ENCODE measurements at regions not wholly inside any gene's neighbourhood (a gene's known extent, or its start where the extent isn't known, plus 50 kb on each side); places are given as distances from the start of the nearest gene placed in this dataset.
"Not testable (repeated sequence)": the region's sequence is repeated elsewhere in the genome, so short reads cannot be mapped to it uniquely, and the experiment has no call there.

GRCh38 chr9:19643875-19644274 lies 145.0 kb downstream of the SLC24A2 start:
- Histone ChIP-seq H3K4me3 (no peak overlapping the region), H3K9ac (no peak overlapping the region), H3K36me3 (no peaks in the 10 kb centered on the region), H3K27ac (no peak overlapping the region), H4K20me1 (no peaks in the 10 kb centered on the region), H3K9me3 (replicated peaks in 1 of 11) (no peaks in the 10 kb centered on the region), H3K4me2 (no peak overlapping the region), H3K27me3 (no peaks in the 10 kb centered on the region), H3K4me1 (peaks cover 0 to 17% (median 11%) of the 10 kb centered on the region in 10 experiments; a peak in 12 of 20 replicates)
- TF ChIP-seq Cebpa-rat (IDR thresholded peaks at IDR 0.05), result no peak

GRCh38 chr9:19642256-19642655 lies 146.6 kb downstream of the SLC24A2 start:
- H3K27me3 ChIP-seq, result no peaks in the 10 kb centered on the region
- H3K9ac ChIP-seq, result no peak overlapping the region
- H3K36me3 ChIP-seq, result no peaks in the 10 kb centered on the region
- no peak for TF ChIP-seq Cebpa-rat (IDR thresholded peaks at IDR 0.05)
- H3K4me1 ChIP-seq, result peaks cover 0 to under 1% (median 0%) of the 10 kb centered on the region in 10 experiments; a peak in 1 of 20 replicates
- no peak overlapping the region for H3K4me3 ChIP-seq
- H4K20me1 ChIP-seq, result no peaks in the 10 kb centered on the region
- H3K9me3 ChIP-seq (replicated peaks in 1 of 11), result no peaks in the 10 kb centered on the region
- H3K27ac ChIP-seq, result no peak overlapping the region
- H3K4me2 ChIP-seq, result no peak overlapping the region

- no peaks in the 10 kb centered on the region for H3K4me1 ChIP-seq
- no peak overlapping the region for H3K4me2 ChIP-seq
- H3K9ac ChIP-seq, result no peak overlapping the region
- H3K27ac ChIP-seq, result no peak overlapping the region
- H3K9me3 ChIP-seq (replicated peaks in 1 of 11), result no peaks in the 10 kb centered on the region
- no peak overlapping the region for H3K4me3 ChIP-seq
- no peaks in the 10 kb centered on the region for H3K36me3 ChIP-seq
- H4K20me1 ChIP-seq, result no peaks in the 10 kb centered on the region
- H3K27me3 ChIP-seq, result no peaks in the 10 kb centered on the region
- no peak for TF ChIP-seq Cebpa-rat (IDR thresholded peaks at IDR 0.05)
These were observed 147.8 kb downstream of the SLC24A2 start for GRCh38 chr9:19641046-19641445.

GRCh38 chr9:19640014-19640413 lies 148.8 kb downstream of the SLC24A2 start:
- Histone ChIP-seq H4K20me1 (no peaks in the 10 kb centered on the region), H3K27me3 (no peaks in the 10 kb centered on the region), H3K9me3 (replicated peaks in 1 of 11) (no peaks in the 10 kb centered on the region), H3K4me2 (no peak overlapping the region), H3K27ac (no peak overlapping the region), H3K36me3 (no peaks in the 10 kb centered on the region), H3K4me1 (peaks cover 0 to 5% (median 1%) of the 10 kb centered on the region in 10 experiments; a peak in 9 of 20 replicates), H3K9ac (no peak overlapping the region), H3K4me3 (no peak overlapping the region)
- TF ChIP-seq Cebpa-rat (IDR thresholded peaks at IDR 0.05), result no peak

- Histone ChIP-seq H3K27ac (no peak overlapping the region), H3K36me3 (no peaks in the 10 kb centered on the region), H3K4me3 (no peak overlapping the region), H3K27me3 (no peaks in the 10 kb centered on the region), H3K9ac (no peak overlapping the region), H4K20me1 (no peaks in the 10 kb centered on the region), H3K4me2 (no peak overlapping the region), H3K4me1 (peaks cover 0 to 14% (median 4%) of the 10 kb centered on the region in 10 experiments; a peak in 9 of 20 replicates), H3K9me3 (replicated peaks in 1 of 11) (no peaks in the 10 kb centered on the region)
- no peak for TF ChIP-seq Cebpa-rat (IDR thresholded peaks at IDR 0.05)
These were observed 151.8 kb downstream of the SLC24A2 start for GRCh38 chr9:19637084-19637483.

GRCh38 chr9:19634881-19635280 lies 154.0 kb downstream of the SLC24A2 start:
- Histone ChIP-seq H3K4me3 (no peak overlapping the region), H3K36me3 (no peaks in the 10 kb centered on the region), H3K27me3 (no peaks in the 10 kb centered on the region), H3K9ac (no peak overlapping the region), H3K9me3 (replicated peaks in 1 of 11) (0 out of 22 replicates have a peak, but pooled peaks cover 0 to 3% (median 0%) of the 10 kb centered on the region in 11 experiments), H3K4me1 (peaks cover 14 to 29% (median 19%) of the 10 kb centered on the region in 10 experiments), H3K4me2 (peak overlapping the region in 7 of 11 experiments; percentile 1 to 50 (median 32); a peak in 8 of 22 replicates), H4K20me1 (no peaks in the 10 kb centered on the region), H3K27ac (no peak overlapping the region)
- no peak for TF ChIP-seq Cebpa-rat (IDR thresholded peaks at IDR 0.05)

GRCh38 chr9:19631181-19631580 lies 157.7 kb downstream of the SLC24A2 start:
- H3K9me3 ChIP-seq (replicated peaks in 1 of 11), result 0 out of 22 replicates have a peak, but pooled peaks cover 0 to 3% (median 0%) of the 10 kb centered on the region in 11 experiments
- TF ChIP-seq Cebpa-rat (IDR thresholded peaks at IDR 0.05), result no peak
- no peaks in the 10 kb centered on the region for H3K36me3 ChIP-seq
- H3K4me2 ChIP-seq, result peak overlapping the region; percentile 7 to 65 (median 54); a peak in 21 of 22 replicates
- H3K4me3 ChIP-seq, result no peak overlapping the region
- H3K27ac ChIP-seq, result peak overlapping the region in 2 of 11 experiments; percentile 0 to 20; a peak in 2 of 22 replicates
- H3K27me3 ChIP-seq, result no peaks in the 10 kb centered on the region
- peaks cover 14 to 29% (median 19%) of the 10 kb centered on the region in 10 experiments for H3K4me1 ChIP-seq
- no peak overlapping the region for H3K9ac ChIP-seq
- no peaks in the 10 kb centered on the region for H4K20me1 ChIP-seq

- H4K20me1 ChIP-seq, result no peaks in the 10 kb centered on the region
- no peaks in the 10 kb centered on the region for H3K36me3 ChIP-seq
- H3K4me1 ChIP-seq, result peaks cover 14 to 29% (median 20%) of the 10 kb centered on the region in 10 experiments
- peak overlapping the region; percentile 7 to 65 (median 54) for H3K4me2 ChIP-seq
- H3K27ac ChIP-seq, result peak overlapping the region in 2 of 11 experiments; percentile 0 to 20; a peak in 2 of 22 replicates
- H3K27me3 ChIP-seq, result no peaks in the 10 kb centered on the region
- 0 out of 22 replicates have a peak, but pooled peaks cover 0 to 3% (median 0%) of the 10 kb centered on the region in 11 experiments for H3K9me3 ChIP-seq (replicated peaks in 1 of 11)
- no peak for TF ChIP-seq Cebpa-rat (IDR thresholded peaks at IDR 0.05)
- H3K4me3 ChIP-seq, result no peak overlapping the region
- no peak overlapping the region for H3K9ac ChIP-seq
These were observed 158.1 kb downstream of the SLC24A2 start for GRCh38 chr9:19630760-19631159.

- H3K9ac ChIP-seq, result no peak overlapping the region
- no peak overlapping the region for H3K4me2 ChIP-seq
- H4K20me1 ChIP-seq, result no peaks in the 10 kb centered on the region
- no peaks in the 10 kb centered on the region for H3K36me3 ChIP-seq
- no peak for TF ChIP-seq Cebpa-rat (IDR thresholded peaks at IDR 0.05)
- H3K27me3 ChIP-seq, result no peaks in the 10 kb centered on the region
- H3K4me3 ChIP-seq, result no peak overlapping the region
- no peak overlapping the region for H3K27ac ChIP-seq
- peaks cover 13 to 28% (median 17%) of the 10 kb centered on the region in 10 experiments for H3K4me1 ChIP-seq
- H3K9me3 ChIP-seq (replicated peaks in 1 of 11), result 0 out of 22 replicates have a peak, but pooled peaks cover 0 to 3% (median 0%) of the 10 kb centered on the region in 11 experiments
These were observed 159.3 kb downstream of the SLC24A2 start for GRCh38 chr9:19629488-19629887.

- H3K36me3 ChIP-seq; H3K9me3 ChIP-seq (replicated peaks in 1 of 11); H3K4me3 ChIP-seq; H3K27ac ChIP-seq; H4K20me1 ChIP-seq; H3K27me3 ChIP-seq; H3K9ac ChIP-seq: not testable (repeated sequence)
- Histone ChIP-seq H3K4me1 (peaks cover 1 to 23% (median 4%) of the 10 kb centered on the region in 10 experiments), H3K4me2 (peak overlapping the region in 2 of 11 experiments; percentile 13 to 25; a peak in 2 of 22 replicates)
These were observed 163.4 kb downstream of the SLC24A2 start for GRCh38 chr9:19625426-19625825.

All from BLaER1 treated with 17β-estradiol and CSF1 and Interleukin-3, amounts not matched to agents 10 nM and 100 nM (cell line).